GM12864 (cell line): ENCODE measurements at regions not wholly inside any gene's neighbourhood (a gene's known extent, or its start where the extent isn't known, plus 50 kb on each side); places are given as distances from the start of the nearest gene placed in this dataset.

ENCODE experiments used
- DNase-seq: peaks from one replicate; pipeline ENCODE4 v3.0.0-alpha.2; 2011; ENCODE audit warnings: low read depth
- H3K4me3 ChIP-seq: 2 replicates; pipeline ENCODE4 v1.5.1; 2011; ENCODE audit warnings: mild to moderate bottlenecking, low read depth, low read length, control low read depth
- CTCF ChIP-seq: IDR thresholded peaks from 2 replicates; pipeline ENCODE4 v1.5.1; 2011; ENCODE audit warnings: low read depth, mild to moderate bottlenecking, moderate library complexity, low read length, control low read depth, inconsistent platforms; ENCODE audit errors: missing control alignments

GRCh38 chr3:30354513-30354912, 251.9 kb upstream of the TGFBR2 start:
- H3K4me3 ChIP-seq, result no peak overlapping the region
- no peak for DNase-seq
- TF ChIP-seq CTCF, result no peak

- no peak overlapping the region for H3K4me3 ChIP-seq
- no peak for DNase-seq
- no peak for TF ChIP-seq CTCF
Observed at GRCh38 chr3:30354972-30355371, 251.4 kb upstream of the TGFBR2 start.

GRCh38 chr3:30355622-30356021, 250.8 kb upstream of the TGFBR2 start:
- TF ChIP-seq CTCF, result no peak
- no peak for DNase-seq
- no peak overlapping the region for H3K4me3 ChIP-seq

GRCh38 chr3:30356866-30357753, 249.3 kb upstream of the TGFBR2 start:
- H3K4me3 ChIP-seq, result no peak overlapping the region
- TF ChIP-seq CTCF, result no peak
- no peak for DNase-seq

- H3K4me3 ChIP-seq, result no peak overlapping the region
- no peak for DNase-seq
- no peak for TF ChIP-seq CTCF
Observed at GRCh38 chr3:30357897-30358296, 248.5 kb upstream of the TGFBR2 start.

GRCh38 chr3:30358871-30359270, 247.5 kb upstream of the TGFBR2 start:
- TF ChIP-seq CTCF, result no peak
- no peak overlapping the region for H3K4me3 ChIP-seq
- no peak for DNase-seq

GRCh38 chr3:30368978-30369377, 237.4 kb upstream of the TGFBR2 start:
- no peak overlapping the region for H3K4me3 ChIP-seq
- DNase-seq, result no peak
- TF ChIP-seq CTCF, result no peak
